ENCODE measurements at regions not wholly inside any gene's neighbourhood (a gene's known extent, or its start where the extent isn't known, plus 50 kb on each side); places are given as distances from the start of the nearest gene placed in this dataset.
"Not testable (repeated sequence)": the region's sequence is repeated elsewhere in the genome, so short reads cannot be mapped to it uniquely, and the experiment has no call there.

DNA sequence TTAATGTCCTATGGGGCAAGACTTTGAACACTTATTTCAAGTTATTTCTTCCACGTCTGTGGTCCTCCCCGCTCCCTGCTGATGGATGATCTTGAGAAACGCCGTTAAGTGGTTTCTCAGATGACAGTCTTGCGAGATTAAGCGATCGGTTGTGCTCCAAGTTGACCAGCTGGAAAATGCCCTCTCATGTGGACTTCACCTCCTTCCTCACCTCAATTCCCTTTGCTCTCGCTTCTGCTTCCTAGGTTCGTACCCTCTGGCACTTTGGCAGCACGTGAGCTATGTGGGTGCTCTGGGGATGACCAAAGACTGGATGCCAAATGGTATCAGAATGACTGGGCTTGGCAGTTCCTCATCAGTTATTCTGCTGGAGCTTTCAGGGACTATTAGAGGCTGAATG is 480.0 kb downstream of the ZNF536 start:
- peaks cover 2% of the 10 kb centered on the region for H3K27me3 Mint-ChIP-seq
- no peaks in the 10 kb centered on the region for H3K36me3 Mint-ChIP-seq
- no peak overlapping the region for H3K4me3 Mint-ChIP-seq
- no peak overlapping the region for H3K27ac Mint-ChIP-seq
- no peaks in the 10 kb centered on the region for H3K4me1 Mint-ChIP-seq (ENCODE audit: low read depth)
- H3K9me3 Mint-ChIP-seq (ENCODE audit: low read depth): no peaks in the 10 kb centered on the region

DNA sequence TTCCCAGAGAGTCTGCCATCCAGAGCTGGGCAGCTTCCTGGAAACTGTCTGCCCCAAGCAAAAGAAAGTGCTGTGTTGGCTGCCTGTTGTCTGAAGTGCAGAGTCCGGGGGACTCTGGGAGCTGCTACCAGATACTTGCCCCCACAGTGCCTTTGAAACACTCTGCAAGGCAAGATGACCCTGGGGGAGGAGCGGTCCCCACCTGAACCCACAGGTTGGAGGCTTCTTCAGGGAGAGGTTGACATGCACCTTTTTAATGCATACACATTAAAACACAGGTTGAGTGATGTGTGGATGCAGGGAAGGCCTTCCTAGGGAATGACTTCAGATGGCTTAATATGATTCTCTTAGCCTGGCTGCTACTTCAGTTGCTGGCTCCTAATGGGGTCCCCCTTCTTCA is 479.5 kb downstream of the ZNF536 start:
- H3K9me3 Mint-ChIP-seq (ENCODE audit: low read depth): no peaks in the 10 kb centered on the region
- H3K4me1 Mint-ChIP-seq (ENCODE audit: low read depth): no peaks in the 10 kb centered on the region
- peaks cover 2% of the 10 kb centered on the region for H3K27me3 Mint-ChIP-seq
- H3K36me3 Mint-ChIP-seq: no peaks in the 10 kb centered on the region
- no peak overlapping the region for H3K4me3 Mint-ChIP-seq
- H3K27ac Mint-ChIP-seq: no peak overlapping the region

DNA sequence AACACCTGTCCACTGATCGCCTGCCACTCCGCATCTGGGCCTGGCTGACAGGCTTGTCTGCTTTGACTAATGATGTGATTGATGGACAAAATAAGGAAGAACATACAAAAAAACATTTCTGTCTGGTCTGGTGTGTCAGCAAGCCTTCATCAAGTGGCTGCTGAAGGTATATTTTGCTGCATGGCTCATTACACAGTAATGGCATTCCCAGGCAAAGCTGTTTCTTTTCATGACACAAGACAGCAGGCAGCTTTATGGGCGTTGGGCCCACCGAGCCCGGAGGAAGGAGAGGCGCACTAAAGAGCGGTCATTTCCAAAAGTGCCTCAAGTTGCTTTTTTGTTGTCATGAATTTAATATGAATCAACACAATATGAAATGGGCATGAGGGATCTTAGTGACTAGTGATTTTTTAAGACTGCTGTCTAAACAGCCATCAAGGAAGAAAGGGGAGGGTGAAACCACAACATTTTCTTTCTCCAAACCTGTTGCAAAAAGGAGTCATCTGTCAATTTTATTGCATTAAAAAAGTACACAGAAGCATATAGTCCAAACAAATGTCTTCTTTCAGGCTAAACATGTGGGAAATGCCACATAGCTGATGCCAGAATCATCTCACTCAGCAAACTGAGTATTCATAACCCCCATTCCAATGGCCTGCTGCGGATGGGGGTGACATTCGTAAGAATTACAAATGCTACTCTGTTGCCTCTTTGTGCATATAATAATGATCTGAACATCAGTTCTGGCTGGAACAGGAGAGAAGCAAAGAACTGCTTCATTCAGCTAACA is 476.6 kb downstream of the ZNF536 start:
- Mint-ChIP-seq H3K27ac (no peak overlapping the region), H3K27me3 (peaks cover 2% of the 10 kb centered on the region), H3K9me3 (ENCODE audit: low read depth) (no peaks in the 10 kb centered on the region), H3K4me1 (ENCODE audit: low read depth) (no peaks in the 10 kb centered on the region), H3K36me3 (no peaks in the 10 kb centered on the region), H3K4me3 (no peak overlapping the region)

DNA sequence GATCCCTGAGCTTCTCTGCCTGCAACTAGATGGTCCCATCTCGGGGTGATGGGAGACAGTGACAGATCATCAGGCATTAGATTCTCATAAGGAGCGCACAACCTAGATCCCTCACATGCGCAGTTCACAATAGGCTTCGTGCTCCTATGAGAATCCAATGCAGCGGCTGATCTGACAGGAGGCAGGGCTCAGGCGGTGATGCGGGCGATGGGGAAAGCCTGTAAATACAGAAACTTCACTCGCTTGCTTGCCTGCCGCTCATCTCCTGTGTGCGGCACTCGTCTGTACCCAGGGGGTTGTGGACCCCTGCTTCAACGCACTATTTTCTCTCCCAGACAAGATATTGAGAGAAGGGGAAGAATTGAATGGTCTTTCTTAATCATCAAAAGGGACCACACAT is 473.9 kb downstream of the ZNF536 start:
- no peaks in the 10 kb centered on the region for H3K4me1 Mint-ChIP-seq (ENCODE audit: low read depth)
- H3K27ac Mint-ChIP-seq: no peak overlapping the region
- no peak overlapping the region for H3K4me3 Mint-ChIP-seq
- H3K9me3 Mint-ChIP-seq (ENCODE audit: low read depth): no peaks in the 10 kb centered on the region
- no peaks in the 10 kb centered on the region for H3K36me3 Mint-ChIP-seq
- no peaks in the 10 kb centered on the region for H3K27me3 Mint-ChIP-seq

DNA sequence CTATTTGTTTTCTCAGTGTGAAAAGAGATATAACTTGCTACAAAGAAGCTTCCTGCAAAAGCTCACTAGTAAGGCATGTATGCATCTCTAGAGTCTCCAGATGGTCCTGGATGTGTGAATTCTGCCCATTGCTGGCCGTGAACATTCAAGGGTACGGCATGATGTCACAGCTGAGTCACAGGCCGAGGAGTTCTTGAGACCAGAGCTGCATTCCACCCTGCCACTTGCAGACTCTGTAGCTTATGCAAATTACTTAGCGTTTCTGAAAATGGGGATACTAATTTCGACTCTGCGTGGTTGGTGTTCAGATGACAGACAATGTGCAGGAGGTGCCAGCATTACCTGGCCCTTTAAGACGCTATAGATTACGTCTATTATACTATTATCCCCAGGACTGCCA is 470.7 kb downstream of the ZNF536 start:
- H3K9me3 Mint-ChIP-seq (ENCODE audit: low read depth): no peaks in the 10 kb centered on the region
- no peak overlapping the region for H3K27ac Mint-ChIP-seq
- H3K4me3 Mint-ChIP-seq: no peak overlapping the region
- H3K36me3 Mint-ChIP-seq: no peaks in the 10 kb centered on the region
- H3K27me3 Mint-ChIP-seq: peaks cover 2% of the 10 kb centered on the region
- no peaks in the 10 kb centered on the region for H3K4me1 Mint-ChIP-seq (ENCODE audit: low read depth)

DNA sequence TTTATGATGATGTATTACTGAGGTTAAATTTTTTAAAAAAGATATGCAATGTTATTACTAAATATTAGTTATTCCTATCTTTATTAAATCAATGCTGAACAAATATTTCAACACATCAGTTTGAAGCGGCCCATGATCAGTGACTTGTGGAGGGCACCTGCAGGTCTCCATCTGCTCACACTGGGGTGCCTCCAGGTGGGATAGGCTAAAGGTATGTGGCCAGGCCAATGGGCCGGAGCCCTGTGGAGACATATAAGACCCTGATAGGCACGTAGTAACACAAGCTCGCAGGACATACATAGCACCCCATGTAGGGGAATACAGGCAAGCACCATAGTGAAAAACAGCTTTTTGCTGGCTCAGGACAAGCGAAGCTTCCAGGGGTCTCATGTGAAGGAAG is 469.8 kb downstream of the ZNF536 start:
- no peak overlapping the region for H3K4me3 Mint-ChIP-seq
- H3K36me3 Mint-ChIP-seq: no peaks in the 10 kb centered on the region
- H3K4me1 Mint-ChIP-seq (ENCODE audit: low read depth): no peaks in the 10 kb centered on the region
- peaks cover 4% of the 10 kb centered on the region for H3K27me3 Mint-ChIP-seq
- no peaks in the 10 kb centered on the region for H3K9me3 Mint-ChIP-seq (ENCODE audit: low read depth)
- no peak overlapping the region for H3K27ac Mint-ChIP-seq

DNA sequence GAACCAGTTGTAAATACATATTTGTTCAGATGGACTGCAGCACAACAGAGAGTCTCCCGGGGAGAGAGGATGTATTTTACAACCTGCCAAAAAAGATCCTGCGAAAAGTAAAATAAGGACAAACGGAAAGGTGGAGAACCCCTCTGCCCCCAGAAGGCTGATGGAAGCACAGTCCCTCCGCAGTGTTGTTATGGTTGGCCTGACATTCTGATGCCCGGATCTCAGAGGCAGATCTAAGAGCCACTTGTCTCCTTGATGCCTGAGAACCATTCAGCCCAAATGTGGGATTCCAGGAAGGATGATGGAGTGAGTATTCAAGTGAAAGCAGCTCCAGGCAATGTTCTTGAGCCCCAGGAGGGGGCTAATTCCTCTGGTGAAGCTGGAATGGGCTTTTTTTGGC is 458.7 kb downstream of the ZNF536 start:
- no peaks in the 10 kb centered on the region for H3K4me1 Mint-ChIP-seq (ENCODE audit: low read depth)
- peaks cover 2% of the 10 kb centered on the region for H3K9me3 Mint-ChIP-seq (ENCODE audit: low read depth)
- H3K27me3 Mint-ChIP-seq: peaks cover 1% of the 10 kb centered on the region
- no peak overlapping the region for H3K27ac Mint-ChIP-seq
- H3K4me3 Mint-ChIP-seq: no peak overlapping the region
- H3K36me3 Mint-ChIP-seq: no peaks in the 10 kb centered on the region

DNA sequence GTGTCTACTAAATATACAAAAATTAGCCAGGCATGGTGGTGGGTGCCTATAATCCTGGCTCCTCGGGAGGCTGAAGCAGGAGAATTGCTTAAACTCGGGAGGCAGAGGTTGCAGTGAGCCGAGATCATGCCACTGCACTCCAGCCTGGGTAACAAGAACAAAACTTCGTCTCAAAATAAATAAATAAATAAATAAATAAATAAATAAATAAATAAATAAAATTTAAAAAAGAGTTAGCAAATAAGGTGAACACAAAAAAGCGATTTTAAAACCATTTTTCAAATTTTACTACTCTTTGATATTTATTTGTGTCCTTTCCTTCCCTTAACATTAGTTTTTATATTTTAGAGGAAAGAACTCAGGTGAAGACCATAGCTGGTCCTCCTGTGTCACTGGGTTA is 453.3 kb downstream of the ZNF536 start:
- not testable (repeated sequence) for H3K4me3 Mint-ChIP-seq; H3K27ac Mint-ChIP-seq; H3K27me3 Mint-ChIP-seq; H3K36me3 Mint-ChIP-seq; H3K4me1 Mint-ChIP-seq (ENCODE audit: low read depth); H3K9me3 Mint-ChIP-seq (ENCODE audit: low read depth)

DNA sequence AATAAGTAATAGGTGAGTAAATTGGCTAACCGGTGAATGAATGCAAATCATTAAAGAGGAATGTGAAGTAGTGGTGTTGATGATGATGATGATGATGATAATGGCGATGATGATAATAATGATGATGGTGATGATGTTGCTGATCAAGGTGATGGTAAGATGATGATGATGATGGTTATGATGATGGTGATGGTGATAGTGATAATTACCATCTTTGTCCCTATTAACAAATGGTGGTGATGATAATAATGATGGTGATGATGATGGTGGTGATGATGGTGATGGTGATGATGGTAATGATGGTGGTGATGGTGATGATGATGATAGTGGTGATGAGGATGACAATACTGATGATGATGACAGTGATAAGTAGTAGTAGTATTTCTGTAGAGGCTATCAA is 452.6 kb downstream of the ZNF536 start:
- peaks cover 7% of the 10 kb centered on the region for H3K9me3 Mint-ChIP-seq (ENCODE audit: low read depth)
- H3K4me3 Mint-ChIP-seq: no peak overlapping the region
- no peaks in the 10 kb centered on the region for H3K36me3 Mint-ChIP-seq
- peaks cover 1% of the 10 kb centered on the region for H3K27me3 Mint-ChIP-seq
- H3K27ac Mint-ChIP-seq: no peak overlapping the region
- no peaks in the 10 kb centered on the region for H3K4me1 Mint-ChIP-seq (ENCODE audit: low read depth)

DNA sequence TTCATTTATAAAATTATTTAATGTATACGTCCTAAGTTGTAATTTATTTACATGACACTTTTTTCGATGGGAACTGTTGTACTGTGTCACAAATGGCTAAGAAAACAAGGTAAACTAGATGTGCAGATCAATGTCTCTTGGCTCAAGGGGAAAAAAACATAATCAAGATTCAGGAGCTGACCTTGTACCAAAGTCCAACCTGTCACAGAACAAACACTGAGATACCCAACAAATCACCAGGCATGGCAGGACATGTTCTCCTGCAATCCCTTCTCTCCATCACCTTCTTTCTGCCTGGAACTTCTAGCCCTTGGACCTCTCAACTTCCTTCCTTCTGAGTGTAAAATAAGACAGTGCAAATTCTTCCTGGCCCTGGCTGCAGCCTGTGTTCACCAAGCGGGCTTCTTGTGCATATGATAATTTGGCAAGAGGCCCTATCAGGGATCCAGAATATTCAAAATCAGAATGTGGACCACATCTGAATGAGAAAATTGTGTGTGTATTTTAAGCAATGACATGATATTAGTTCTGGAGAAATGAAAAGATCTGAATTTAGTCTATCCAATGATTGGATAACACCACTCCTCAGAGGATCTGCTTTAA is 445.9 kb downstream of the ZNF536 start:
- Mint-ChIP-seq H3K4me1 (ENCODE audit: low read depth) (no peaks in the 10 kb centered on the region), H3K27ac (no peak overlapping the region), H3K9me3 (ENCODE audit: low read depth) (peaks cover 3% of the 10 kb centered on the region), H3K27me3 (peaks cover 7% of the 10 kb centered on the region), H3K4me3 (no peak overlapping the region), H3K36me3 (no peaks in the 10 kb centered on the region)

DNA sequence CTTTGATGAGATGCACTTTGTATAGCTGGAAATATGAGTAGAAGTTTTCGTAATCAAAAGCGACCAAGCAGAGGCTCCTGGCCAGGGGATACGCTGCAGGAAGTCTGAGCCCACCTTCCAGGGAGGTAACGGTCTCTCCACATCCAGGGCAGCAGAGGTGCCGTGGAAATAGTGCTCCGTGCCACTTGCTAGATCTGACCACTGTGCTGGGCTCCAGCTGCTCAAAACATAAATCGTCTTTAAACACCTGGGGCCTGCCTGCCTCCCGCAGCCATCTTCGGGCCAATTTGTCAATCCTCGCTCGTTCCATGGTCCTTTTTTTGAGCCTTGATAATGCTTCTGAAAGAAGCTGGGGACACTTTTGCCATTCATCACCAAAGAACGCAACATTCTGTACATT is 445.0 kb downstream of the ZNF536 start:
- Mint-ChIP-seq H3K27me3 (peaks cover 7% of the 10 kb centered on the region), H3K4me1 (ENCODE audit: low read depth) (no peaks in the 10 kb centered on the region), H3K9me3 (ENCODE audit: low read depth) (peaks cover 3% of the 10 kb centered on the region), H3K4me3 (no peak overlapping the region), H3K27ac (no peak overlapping the region), H3K36me3 (no peaks in the 10 kb centered on the region)

DNA sequence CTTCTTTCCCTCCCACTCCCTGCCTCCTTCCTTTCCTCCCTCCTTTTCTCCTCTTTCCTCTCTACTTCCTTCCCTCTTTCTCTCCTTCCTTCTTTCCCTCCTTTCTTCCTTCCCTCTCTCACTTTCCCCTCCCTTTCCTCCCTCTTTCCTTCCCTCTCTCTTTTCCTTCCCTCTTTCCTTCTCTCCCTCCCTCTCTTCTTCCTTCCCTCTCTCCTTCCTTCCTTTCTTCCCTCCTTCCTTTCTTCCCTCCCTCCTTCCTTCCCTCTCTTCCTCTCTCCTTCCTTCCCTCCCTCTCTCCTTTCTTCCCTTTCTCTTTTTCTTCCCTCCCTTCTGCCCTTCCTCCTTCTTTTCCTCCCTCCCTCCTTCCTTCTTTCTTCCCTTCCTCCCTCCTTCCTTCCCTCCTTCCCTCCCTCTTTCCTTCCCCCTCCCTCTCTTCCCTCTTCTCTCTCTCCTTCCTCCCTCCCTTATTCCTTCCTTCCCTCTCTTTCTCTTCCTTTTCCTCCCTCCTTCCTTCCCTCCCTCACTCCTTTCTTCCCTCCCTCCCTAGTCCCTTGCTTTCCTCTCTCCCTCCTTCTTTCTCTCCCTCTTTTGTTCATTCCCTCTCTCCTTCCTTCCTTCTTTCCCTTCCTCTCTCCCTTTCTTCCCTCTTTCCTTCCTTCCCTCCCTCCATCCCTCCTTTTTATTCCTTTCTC is 443.9 kb downstream of the ZNF536 start:
- H3K27me3 Mint-ChIP-seq: peaks cover 7% of the 10 kb centered on the region
- no peak overlapping the region for H3K27ac Mint-ChIP-seq
- no peaks in the 10 kb centered on the region for H3K4me1 Mint-ChIP-seq (ENCODE audit: low read depth)
- peaks cover 3% of the 10 kb centered on the region for H3K9me3 Mint-ChIP-seq (ENCODE audit: low read depth)
- no peaks in the 10 kb centered on the region for H3K36me3 Mint-ChIP-seq
- no peak overlapping the region for H3K4me3 Mint-ChIP-seq

DNA sequence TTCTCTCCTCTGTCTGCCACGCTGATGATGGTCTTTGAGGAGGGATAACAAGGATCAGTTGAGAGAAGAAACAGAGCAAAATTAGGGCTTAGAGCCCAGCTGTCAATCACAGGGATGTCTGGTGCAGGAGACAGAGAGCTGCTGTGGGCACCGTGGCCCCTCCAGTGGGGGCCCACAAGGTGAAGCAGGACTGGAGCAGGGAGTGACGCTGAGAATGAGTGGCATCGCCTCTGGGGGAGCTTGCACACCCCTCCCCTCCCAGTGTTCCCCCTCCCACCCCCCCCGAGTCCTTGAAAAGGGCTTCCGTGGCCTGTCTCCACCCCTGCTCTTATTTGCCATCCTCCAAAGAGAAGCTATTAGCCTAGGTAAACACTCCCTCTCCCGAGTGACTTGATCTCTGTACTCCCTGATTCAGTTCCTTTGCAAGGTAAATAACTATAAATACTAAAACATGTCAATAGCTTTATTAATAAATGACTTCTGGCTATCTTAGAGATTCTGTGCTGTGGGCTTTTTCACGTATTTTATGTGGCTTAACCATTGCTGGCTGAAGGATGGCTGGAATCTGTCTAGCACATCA is 440.0 kb downstream of the ZNF536 start:
- peaks cover 5% of the 10 kb centered on the region for H3K27me3 Mint-ChIP-seq
- no peaks in the 10 kb centered on the region for H3K36me3 Mint-ChIP-seq
- no peaks in the 10 kb centered on the region for H3K4me1 Mint-ChIP-seq (ENCODE audit: low read depth)
- no peak overlapping the region for H3K4me3 Mint-ChIP-seq
- H3K27ac Mint-ChIP-seq: no peak overlapping the region
- peaks cover 3% of the 10 kb centered on the region for H3K9me3 Mint-ChIP-seq (ENCODE audit: low read depth)

DNA sequence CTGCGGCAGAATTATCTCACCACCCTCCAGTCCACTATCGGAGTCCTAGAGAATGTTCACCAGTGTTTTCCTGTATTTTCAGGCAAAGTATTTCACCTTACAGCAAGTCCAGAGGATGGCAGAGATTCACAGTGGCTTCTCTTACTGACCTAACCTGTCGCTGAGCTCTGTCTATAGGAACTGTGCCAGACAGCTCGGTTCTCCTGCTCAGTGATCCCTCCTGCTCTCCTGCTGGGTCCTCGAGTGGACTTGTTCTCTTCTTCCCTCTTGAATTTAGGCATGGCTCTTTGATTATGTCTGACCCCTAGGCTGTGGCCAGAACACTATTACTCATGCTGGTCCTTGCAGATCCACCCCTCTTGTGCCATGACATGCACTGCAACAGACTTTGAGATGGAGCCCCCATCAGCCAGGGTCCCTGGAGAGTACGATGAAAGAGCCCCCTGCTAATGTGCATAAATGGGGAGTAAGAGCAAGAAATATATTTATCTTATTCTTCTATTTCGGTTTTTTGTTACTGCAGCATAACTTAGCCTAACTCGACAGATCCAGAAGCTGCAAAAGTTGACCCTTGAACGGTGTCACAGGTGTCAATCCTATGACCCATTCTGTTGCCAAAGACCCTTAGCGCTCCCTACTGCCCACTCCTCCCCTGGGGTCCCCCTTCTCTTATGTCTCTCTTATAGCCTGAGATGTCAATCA is 439.4 kb downstream of the ZNF536 start:
- Mint-ChIP-seq H3K4me3 (no peak overlapping the region), H3K27ac (no peak overlapping the region), H3K4me1 (ENCODE audit: low read depth) (no peaks in the 10 kb centered on the region), H3K27me3 (peaks cover 4% of the 10 kb centered on the region), H3K9me3 (ENCODE audit: low read depth) (peaks cover 3% of the 10 kb centered on the region), H3K36me3 (no peaks in the 10 kb centered on the region)

DNA sequence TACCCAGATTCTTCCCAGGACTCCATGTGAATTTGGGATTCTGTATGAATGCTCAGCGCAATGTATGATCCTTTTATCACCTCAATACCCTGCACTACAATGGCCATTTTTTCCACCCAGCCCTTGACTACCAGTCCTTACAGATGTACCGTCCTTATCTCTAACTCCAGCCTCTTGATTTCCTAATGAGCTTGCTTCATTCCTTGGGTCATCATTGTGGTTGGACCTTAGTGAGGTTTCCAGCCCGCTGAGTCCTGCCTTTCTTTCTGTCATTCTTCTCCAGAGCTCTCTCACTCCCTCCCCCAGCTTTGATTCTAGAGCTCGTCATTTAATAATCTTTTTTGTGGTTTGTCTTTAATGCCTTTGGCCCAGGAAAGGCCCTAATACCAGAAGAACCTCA is 438.5 kb downstream of the ZNF536 start:
- no peaks in the 10 kb centered on the region for H3K4me1 Mint-ChIP-seq (ENCODE audit: low read depth)
- H3K4me3 Mint-ChIP-seq: no peak overlapping the region

More for the DNA sequence above, 438.5 kb downstream of the ZNF536 start:
- H3K27me3 Mint-ChIP-seq: peaks cover 2% of the 10 kb centered on the region
- H3K9me3 Mint-ChIP-seq (ENCODE audit: low read depth): peaks cover 3% of the 10 kb centered on the region
- H3K36me3 Mint-ChIP-seq: no peaks in the 10 kb centered on the region
- H3K27ac Mint-ChIP-seq: no peak overlapping the region

Measured in activated naive CD8-positive, alpha-beta T cell (primary cell).